PC-3 (cell line): ENCODE measurements at regions not wholly inside any gene's neighbourhood (a gene's known extent, or its start where the extent isn't known, plus 50 kb on each side); places are given as distances from the start of the nearest gene placed in this dataset.

Source experiments
- ATAC-seq: fragments of 200-7000 bp; cut with Tn5 transposase; 2 replicates; pipeline ENCODE4 v1.9.1; 2020; ENCODE audit warnings: mild to moderate bottlenecking, moderate library complexity
- BruUV-seq: library from RNA; stranded (reverse); fragments of 400-500 nt; replicated peaks from 2 replicates; lab custom pipeline; 2021; lab: Mats Ljungman, UMichigan
- CTCF ChIA-PET: fragments of 300-600 bp; sonication (Branson Sonifier 250); formaldehyde crosslinking; loops from one replicate; lab custom pipeline; 2022; ENCODE audit warnings: antibody characterized with exemption; lab: Charles Lee
- POLR2A ChIA-PET: fragments of 300-600 bp; sonication (Branson Sonifier 250); formaldehyde crosslinking; loops from one replicate; lab custom pipeline; 2022; ENCODE audit warnings: antibody characterized with exemption; ENCODE audit not compliant: unreplicated experiment; lab: Charles Lee
- DNase-seq: peaks from one replicate; pipeline ENCODE4 v3.0.0-alpha.2; 2015
- H2AFZ ChIP-seq: fragments of 300-600 bp; sonication (generic); 2 replicates; pipeline ENCODE4 v1.6.0; 2016; ENCODE audit warnings: antibody characterized with exemption, low read length
- H3F3A ChIP-seq: fragments of 300-600 bp; sonication (generic); one replicate; pipeline ENCODE4 v1.6.0; 2017; ENCODE audit warnings: antibody characterized with exemption, low read length, control low read depth, mild to moderate bottlenecking; ENCODE audit not compliant: unreplicated experiment
- H3K27ac ChIP-seq: fragments of 300-600 bp; sonication (generic); 2 replicates; pipeline ENCODE4 v1.5.1; 2016; ENCODE audit warnings: mild to moderate bottlenecking, low read length
- H3K27me3 ChIP-seq: fragments of 300-600 bp; sonication (generic); 2 replicates; pipeline ENCODE4 v1.6.1; 2016; ENCODE audit warnings: low read length, mixed read lengths
- H3K36me3 ChIP-seq: fragments of 300-600 bp; sonication (generic); 2 replicates; pipeline ENCODE4 v1.6.1; 2016; ENCODE audit warnings: low read depth, mixed run types, low read length, mixed read lengths
- H3K4me1 ChIP-seq: fragments of 300-600 bp; sonication (generic); 2 replicates; pipeline ENCODE4 v1.5.1; 2016; ENCODE audit warnings: low read length; ENCODE audit not compliant: insufficient read depth
- H3K4me2 ChIP-seq: fragments of 300-600 bp; sonication (generic); 2 replicates; pipeline ENCODE4 v1.6.0; 2016; ENCODE audit warnings: low read length
- H3K4me3 ChIP-seq: fragments of 300-600 bp; sonication (generic); 2 replicates; pipeline ENCODE4 v1.5.1; 2016; ENCODE audit warnings: mild to moderate bottlenecking, low read length, mixed read lengths
- H3K79me2 ChIP-seq: fragments of 300-600 bp; sonication (generic); 2 replicates; pipeline ENCODE4 v1.6.1; 2017; ENCODE audit warnings: low read length, mixed read lengths
- H3K9ac ChIP-seq: fragments of 300-600 bp; sonication (generic); 2 replicates; pipeline ENCODE4 v1.6.0; 2016; ENCODE audit warnings: mild to moderate bottlenecking, low read length
- H3K9me2 ChIP-seq: fragments of 300-600 bp; sonication (generic); replicated peaks from 2 replicates; pipeline ENCODE4 v1.6.1; 2016; ENCODE audit warnings: mixed run types, low read length, mixed read lengths
- H3K9me3 ChIP-seq: fragments of 300-600 bp; sonication (generic); 2 replicates; pipeline ENCODE4 v1.6.1; 2016; ENCODE audit warnings: low read length, mixed read lengths
- H4K20me1 ChIP-seq: fragments of 300-600 bp; sonication (generic); 2 replicates; pipeline ENCODE4 v1.6.1; 2016; ENCODE audit warnings: low read length, mixed read lengths
- EZH2 ChIP-seq: fragments of 300-600 bp; sonication (generic); IDR thresholded peaks from one replicate; pipeline ENCODE4 v1.6.1; 2017; ENCODE audit warnings: antibody characterized with exemption, mild to moderate bottlenecking, low read length; ENCODE audit not compliant: unreplicated experiment
- EZH2phosphoT487 ChIP-seq: fragments of 300-600 bp; sonication (generic); IDR thresholded peaks from 2 replicates; pipeline ENCODE4 v1.6.1; 2018; ENCODE audit warnings: mild to moderate bottlenecking, antibody characterized with exemption, low read length, borderline replicate concordance
- intact Hi-C: fragments of 100-400 bp; cut with micrococcal nuclease; formaldehyde crosslinking; loops from 2 replicates; pipeline ENCODE4 v1.9.0; 2023
- TF ChIP-seq, protein P1 (sequence below): fragments of 300-600 bp; sonication (generic); conservative IDR thresholded peaks from 2 replicates; pipeline ENCODE4 v1.5.1; 2017; ENCODE audit warnings: antibody characterized with exemption, low read depth, mild to moderate bottlenecking, low read length

DNA sequence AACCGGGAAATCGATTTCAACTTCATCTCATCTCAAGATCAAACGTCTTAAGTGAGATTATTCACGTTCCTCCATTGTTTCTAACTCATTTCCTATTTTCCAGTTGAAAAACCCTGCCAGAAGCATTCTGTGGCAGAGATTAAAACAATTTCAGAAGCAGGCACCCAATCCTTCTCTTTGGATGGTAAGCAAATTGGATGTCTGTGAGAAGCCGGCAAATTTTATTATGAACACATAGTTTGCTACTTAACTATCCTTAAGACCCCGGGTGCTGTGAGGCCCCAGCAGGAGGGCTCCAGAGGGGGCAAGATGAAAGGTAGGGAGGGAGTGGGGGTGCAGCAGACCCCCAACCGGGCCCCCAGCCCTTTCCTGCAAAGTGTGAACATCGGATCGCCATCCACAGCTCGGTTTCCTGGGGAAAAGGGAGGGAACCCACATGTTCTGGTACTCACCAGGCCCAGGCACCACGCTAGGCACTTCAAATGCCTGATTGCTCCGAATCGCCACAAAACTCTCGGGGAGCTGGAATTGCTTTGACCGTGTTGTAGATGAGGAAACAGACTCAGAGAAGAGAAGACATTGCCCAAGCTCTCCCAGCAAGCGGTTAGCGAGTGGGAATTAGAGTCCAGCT is 167.1 kb upstream of the MVB12B start:
- no peak for TF ChIP-seq EZH2phosphoT487
- no peak for TF ChIP-seq EZH2
- TF ChIP-seq, protein P1, sequence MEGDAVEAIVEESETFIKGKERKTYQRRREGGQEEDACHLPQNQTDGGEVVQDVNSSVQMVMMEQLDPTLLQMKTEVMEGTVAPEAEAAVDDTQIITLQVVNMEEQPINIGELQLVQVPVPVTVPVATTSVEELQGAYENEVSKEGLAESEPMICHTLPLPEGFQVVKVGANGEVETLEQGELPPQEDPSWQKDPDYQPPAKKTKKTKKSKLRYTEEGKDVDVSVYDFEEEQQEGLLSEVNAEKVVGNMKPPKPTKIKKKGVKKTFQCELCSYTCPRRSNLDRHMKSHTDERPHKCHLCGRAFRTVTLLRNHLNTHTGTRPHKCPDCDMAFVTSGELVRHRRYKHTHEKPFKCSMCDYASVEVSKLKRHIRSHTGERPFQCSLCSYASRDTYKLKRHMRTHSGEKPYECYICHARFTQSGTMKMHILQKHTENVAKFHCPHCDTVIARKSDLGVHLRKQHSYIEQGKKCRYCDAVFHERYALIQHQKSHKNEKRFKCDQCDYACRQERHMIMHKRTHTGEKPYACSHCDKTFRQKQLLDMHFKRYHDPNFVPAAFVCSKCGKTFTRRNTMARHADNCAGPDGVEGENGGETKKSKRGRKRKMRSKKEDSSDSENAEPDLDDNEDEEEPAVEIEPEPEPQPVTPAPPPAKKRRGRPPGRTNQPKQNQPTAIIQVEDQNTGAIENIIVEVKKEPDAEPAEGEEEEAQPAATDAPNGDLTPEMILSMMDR, result no peak
- H3K4me2 ChIP-seq, result no peak overlapping the region
- no peak overlapping the region for H3K4me3 ChIP-seq
- intact Hi-C loops, result no loop called here
- no peak overlapping the region for H2AFZ ChIP-seq
- no peak overlapping the region for H3K9ac ChIP-seq
- POLR2A ChIA-PET, result no interaction called here
- DNase-seq (no peak), ATAC-seq (no peak)
- no TSS peak for BruUV-seq
- no peaks in the 10 kb centered on the region for H4K20me1 ChIP-seq
- H3K9me2 ChIP-seq, result no peaks in the 10 kb centered on the region
- no peaks in the 10 kb centered on the region for H3K36me3 ChIP-seq
- H3K27ac ChIP-seq, result no peak overlapping the region
- no peaks in the 10 kb centered on the region for H3K9me3 ChIP-seq
- CTCF ChIA-PET, result interaction anchor here (0.5 kb wide), 1 partner anchor 29 kb away, joined by 7 read pairs; no protein-coding TSS in a partner anchor
- no peaks in the 10 kb centered on the region for H3F3A ChIP-seq
- H3K79me2 ChIP-seq, result no peaks in the 10 kb centered on the region
- peaks cover 3% of the 10 kb centered on the region; the same call in 1 of the 2 replicates for H3K27me3 ChIP-seq
- no peaks in the 10 kb centered on the region for H3K4me1 ChIP-seq

DNA sequence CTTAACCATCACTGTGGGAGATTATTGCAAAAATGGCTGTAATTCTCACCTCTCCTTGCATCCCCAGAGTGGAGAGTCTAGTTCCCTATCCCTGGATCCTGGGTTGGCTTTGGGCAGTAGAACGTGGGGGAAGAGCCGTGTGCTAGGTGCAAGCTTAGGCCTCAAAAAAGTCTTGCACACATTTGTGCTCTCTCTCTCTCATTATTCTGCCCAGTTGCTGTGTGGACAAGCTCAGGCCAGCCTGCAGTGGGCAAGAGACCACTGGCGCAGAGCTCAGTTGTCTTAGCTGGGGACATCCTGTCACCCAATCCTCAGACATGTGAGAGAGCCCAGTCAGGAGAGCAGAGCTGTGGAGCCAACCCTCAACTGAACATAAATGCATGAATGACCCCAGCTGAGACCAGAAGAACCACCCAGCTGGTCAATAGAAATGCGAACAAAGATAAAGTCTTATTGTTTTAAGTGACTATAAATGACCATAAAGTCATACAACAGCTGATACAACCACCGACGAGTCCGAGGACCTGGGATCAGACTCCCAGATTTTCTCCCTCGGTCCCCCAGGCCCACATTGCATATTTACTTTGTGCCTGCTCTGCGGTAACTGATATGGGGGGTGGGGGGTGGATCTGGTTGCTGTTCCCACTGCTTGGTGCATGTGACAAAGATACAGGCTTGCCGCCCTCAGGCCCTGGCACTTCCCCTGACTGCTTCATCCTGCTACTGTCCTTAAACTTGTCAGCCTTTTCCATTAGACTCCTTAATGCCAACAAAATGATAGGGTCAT is 166.4 kb upstream of the MVB12B start:
- POLR2A ChIA-PET, result no interaction called here
- Histone ChIP-seq H3K9ac (no peak overlapping the region), H2AFZ (no peak overlapping the region), H3K79me2 (no peaks in the 10 kb centered on the region), H3K27me3 (peaks cover 10% of the 10 kb centered on the region; the same call in 1 of the 2 replicates), H3K4me3 (no peak overlapping the region), H3K9me2 (no peaks in the 10 kb centered on the region), H3K4me2 (no peak overlapping the region), H3K27ac (no peak overlapping the region), H3K36me3 (no peaks in the 10 kb centered on the region), H3K4me1 (no peaks in the 10 kb centered on the region), H3F3A (no peaks in the 10 kb centered on the region), H3K9me3 (no peaks in the 10 kb centered on the region), H4K20me1 (no peaks in the 10 kb centered on the region)
- TF ChIP-seq EZH2phosphoT487, result no peak
- no peak for TF ChIP-seq EZH2
- TF ChIP-seq, protein P1, result no peak
- no peak for DNase-seq
- BruUV-seq, result no TSS peak
- intact Hi-C loops, result no loop called here
- CTCF ChIA-PET, result interaction anchor here (0.5 kb wide), 1 partner anchor 29 kb away, joined by 7 read pairs; no protein-coding TSS in a partner anchor
- ATAC-seq, result no peak
